ENCODE measurements at regions not wholly inside any gene's neighbourhood (a gene's known extent, or its start where the extent isn't known, plus 50 kb on each side); places are given as distances from the start of the nearest gene placed in this dataset.

- Histone ChIP-seq H3K36me3 (ENCODE audit: control insufficient read depth, insufficient read depth, low read length) (no peaks in the 10 kb centered on the region), H3K4me3 (ENCODE audit: low read depth in 2 of 2, low read length in 2 of 2) (no peak overlapping the region), H3K9me3 (ENCODE audit: control insufficient read depth, insufficient read depth, low read depth, low read length) (no peaks in the 10 kb centered on the region), H3K4me1 (ENCODE audit: control insufficient read depth, insufficient read depth, low read length) (no peaks in the 10 kb centered on the region), H3K27me3 (ENCODE audit: control insufficient read depth, insufficient read depth, low read length) (no peaks in the 10 kb centered on the region), H3K27ac (ENCODE audit: low read length) (no peak overlapping the region)
- ATAC-seq (no peak), DNase-seq (ENCODE audit: low read depth, low spot score) (no peak)
- CTCF ChIA-PET, result no interaction called here
- in situ Hi-C loops (cut with HindIII; ENCODE audit: low pct_unique_long_range_greater_than_20kb, low sequenced_read_pairs) (no loop called here), intact Hi-C loops (cut with micrococcal nuclease; ENCODE audit: unreplicated experiment) (no loop called here)
- TF ChIP-seq TCF7L2 (IDR thresholded peaks at IDR 0.05; ENCODE audit: low read depth, low read length) (no peak), SIN3A (IDR thresholded peaks at IDR 0.05; ENCODE audit: borderline replicate concordance, insufficient read depth, low read depth, low read length) (no peak), REST (IDR thresholded peaks at IDR 0.05; ENCODE audit: insufficient read depth in 1 of 2, low read depth in 2 of 2, low read length in 1 of 2) (no peak), POLR2AphosphoS5 (IDR thresholded peaks at IDR 0.05; ENCODE audit: low read depth, low read length) (no peak)
- TF ChIP-seq, protein P1, sequence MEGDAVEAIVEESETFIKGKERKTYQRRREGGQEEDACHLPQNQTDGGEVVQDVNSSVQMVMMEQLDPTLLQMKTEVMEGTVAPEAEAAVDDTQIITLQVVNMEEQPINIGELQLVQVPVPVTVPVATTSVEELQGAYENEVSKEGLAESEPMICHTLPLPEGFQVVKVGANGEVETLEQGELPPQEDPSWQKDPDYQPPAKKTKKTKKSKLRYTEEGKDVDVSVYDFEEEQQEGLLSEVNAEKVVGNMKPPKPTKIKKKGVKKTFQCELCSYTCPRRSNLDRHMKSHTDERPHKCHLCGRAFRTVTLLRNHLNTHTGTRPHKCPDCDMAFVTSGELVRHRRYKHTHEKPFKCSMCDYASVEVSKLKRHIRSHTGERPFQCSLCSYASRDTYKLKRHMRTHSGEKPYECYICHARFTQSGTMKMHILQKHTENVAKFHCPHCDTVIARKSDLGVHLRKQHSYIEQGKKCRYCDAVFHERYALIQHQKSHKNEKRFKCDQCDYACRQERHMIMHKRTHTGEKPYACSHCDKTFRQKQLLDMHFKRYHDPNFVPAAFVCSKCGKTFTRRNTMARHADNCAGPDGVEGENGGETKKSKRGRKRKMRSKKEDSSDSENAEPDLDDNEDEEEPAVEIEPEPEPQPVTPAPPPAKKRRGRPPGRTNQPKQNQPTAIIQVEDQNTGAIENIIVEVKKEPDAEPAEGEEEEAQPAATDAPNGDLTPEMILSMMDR (IDR thresholded peaks at IDR 0.05), result no peak
- no TSS peak for BruUV-seq (replicated peaks)
- POLR2A ChIA-PET, result interaction anchor here (0.5 kb wide), 1 partner anchor 81 kb away, joined by 5 read pairs; no protein-coding TSS in a partner anchor
Observed at GRCh38 chr15:69657626-69658025, 205.0 kb downstream of the RPLP1 start.

GRCh38 chr15:69658411-69658945 is 205.9 kb downstream of the RPLP1 start:
- Histone ChIP-seq H3K9me3 (ENCODE audit: control insufficient read depth, insufficient read depth, low read depth, low read length) (no peaks in the 10 kb centered on the region), H3K27me3 (ENCODE audit: control insufficient read depth, insufficient read depth, low read length) (no peaks in the 10 kb centered on the region), H3K36me3 (ENCODE audit: control insufficient read depth, insufficient read depth, low read length) (no peaks in the 10 kb centered on the region), H3K4me3 (ENCODE audit: low read depth in 2 of 2, low read length in 2 of 2) (no peak overlapping the region), H3K4me1 (ENCODE audit: control insufficient read depth, insufficient read depth, low read length) (no peaks in the 10 kb centered on the region), H3K27ac (ENCODE audit: low read length) (no peak overlapping the region)
- no TSS peak for BruUV-seq (replicated peaks)
- ChIA-PET POLR2A (no interaction called here), CTCF (no interaction called here)
- TF ChIP-seq SIN3A (IDR thresholded peaks at IDR 0.05; ENCODE audit: borderline replicate concordance, insufficient read depth, low read depth, low read length) (no peak), REST (IDR thresholded peaks at IDR 0.05; ENCODE audit: insufficient read depth in 1 of 2, low read depth in 2 of 2, low read length in 1 of 2) (no peak), TCF7L2 (IDR thresholded peaks at IDR 0.05; ENCODE audit: low read depth, low read length) (no peak), POLR2AphosphoS5 (IDR thresholded peaks at IDR 0.05; ENCODE audit: low read depth, low read length) (no peak)
- TF ChIP-seq, protein P1 (IDR thresholded peaks at IDR 0.05), result no peak
- no peak for ATAC-seq
- in situ Hi-C loops (cut with HindIII; ENCODE audit: low pct_unique_long_range_greater_than_20kb, low sequenced_read_pairs), result no loop called here
- DNase-seq (ENCODE audit: low read depth, low spot score), result no peak
- intact Hi-C loops (cut with micrococcal nuclease; ENCODE audit: unreplicated experiment), result no loop called here
